ENCODE measurements at regions not wholly inside any gene's neighbourhood (a gene's known extent, or its start where the extent isn't known, plus 50 kb on each side); places are given as distances from the start of the nearest gene placed in this dataset.

DNA sequence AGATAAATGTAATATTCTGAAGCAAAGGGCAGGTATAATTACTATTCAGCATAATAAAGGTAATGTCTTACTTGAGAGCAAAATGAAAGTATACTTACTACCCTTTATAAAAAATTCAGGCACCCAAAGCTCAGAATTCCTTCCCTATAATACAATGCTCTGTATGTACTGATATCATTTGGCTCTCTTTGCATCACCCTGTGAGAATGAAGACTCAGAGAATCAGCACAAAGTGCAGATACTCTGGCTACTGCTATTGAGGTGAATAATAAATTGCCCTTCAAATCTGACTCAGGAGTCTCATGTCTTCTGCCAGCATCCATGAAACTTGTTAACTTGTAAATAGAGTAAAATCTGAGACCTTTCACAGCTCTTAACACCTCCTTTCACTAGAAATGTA, 108.5 kb upstream of the KCTD3 start:
- TF ChIP-seq CTCF (conservative IDR thresholded peaks at IDR 0.05 in 1 of 2, IDR thresholded peaks at IDR 0.05 in 1 of 2; ENCODE audit: extremely low read depth in 1 of 2, insufficient read depth in 1 of 2, low read depth in 1 of 2, low read length in 2 of 2) (no peak), EZH2 (IDR thresholded peaks at IDR 0.05; ENCODE audit: borderline replicate concordance, low read length) (no peak)
